ENCODE measurements at regions not wholly inside any gene's neighbourhood (a gene's known extent, or its start where the extent isn't known, plus 50 kb on each side); places are given as distances from the start of the nearest gene placed in this dataset.
"Not testable (repeated sequence)": the region's sequence is repeated elsewhere in the genome, so short reads cannot be mapped to it uniquely, and the experiment has no call there.

GRCh38 chr5:124901081-124901480, 154.6 kb upstream of the ZNF608 start:
- DNase-seq (ENCODE audit: low read depth) = no peak

- DNase-seq (ENCODE audit: low read depth) = no peak
Measured at GRCh38 chr5:124902097-124902821, 155.8 kb upstream of the ZNF608 start.

- DNase-seq (ENCODE audit: low read depth) = no peak
Measured at GRCh38 chr5:124905256-124906130, 159.1 kb upstream of the ZNF608 start.

GRCh38 chr5:124906339-124907097, 160.1 kb upstream of the ZNF608 start:
- DNase-seq (ENCODE audit: low read depth) = peak; percentile 77

GRCh38 chr5:124907098-124907644, 160.7 kb upstream of the ZNF608 start:
- DNase-seq (ENCODE audit: low read depth) = no peak

- no peak for DNase-seq (ENCODE audit: low read depth)
Measured at GRCh38 chr5:124908581-124909451, 162.4 kb upstream of the ZNF608 start.

- no peak for DNase-seq (ENCODE audit: low read depth)
Measured at GRCh38 chr5:124909734-124910133, 163.3 kb upstream of the ZNF608 start.

GRCh38 chr5:124910354-124911016, 164.0 kb upstream of the ZNF608 start:
- DNase-seq (ENCODE audit: low read depth) = no peak

GRCh38 chr5:124912638-124913328, 166.3 kb upstream of the ZNF608 start:
- DNase-seq (ENCODE audit: low read depth) = no peak

GRCh38 chr5:124913329-124913653, 166.9 kb upstream of the ZNF608 start:
- DNase-seq (ENCODE audit: low read depth) = no peak

- not testable (repeated sequence) for DNase-seq (ENCODE audit: low read depth)
Measured at GRCh38 chr5:124916313-124916712, 169.9 kb upstream of the ZNF608 start.

- no peak for DNase-seq (ENCODE audit: low read depth)
Measured at GRCh38 chr5:124918618-124919017, 172.2 kb upstream of the ZNF608 start.

GRCh38 chr5:124919076-124919475, 172.6 kb upstream of the ZNF608 start:
- DNase-seq (ENCODE audit: low read depth) = no peak

- DNase-seq (ENCODE audit: low read depth) = no peak
Measured at GRCh38 chr5:124919747-124920525, 173.5 kb upstream of the ZNF608 start.

- DNase-seq (ENCODE audit: low read depth) = no peak
Measured at GRCh38 chr5:124920909-124921666, 174.6 kb upstream of the ZNF608 start.

- no peak for DNase-seq (ENCODE audit: low read depth)
Measured at GRCh38 chr5:124921694-124922093, 175.3 kb upstream of the ZNF608 start.

GRCh38 chr5:124922255-124922975, 176.0 kb upstream of the ZNF608 start:
- DNase-seq (ENCODE audit: low read depth) = no peak

GRCh38 chr5:124923131-124923530, 176.7 kb upstream of the ZNF608 start:
- DNase-seq (ENCODE audit: low read depth) = no peak

Data from fibroblast of the conjunctiva (primary cell).